Uterus (tissue), 3 donors: ENCODE measurements at regions not wholly inside any gene's neighbourhood (a gene's known extent, or its start where the extent isn't known, plus 50 kb on each side); places are given as distances from the start of the nearest gene placed in this dataset.

Source experiments
- DNase-seq, 2 donors: peaks; one replicate each; pipeline ENCODE4 v3.0.0-alpha.2; 2019 to 2020
- H3K27ac ChIP-seq, 2 donors: fragments of 200-600 bp; sonication (generic); 1 replicate in 1 of 2; 2 replicates in 1 of 2; pipeline ENCODE4 v1.5.1; 2016 to 2018
- H3K27me3 ChIP-seq, 2 donors: fragments of 200-600 bp; sonication (generic); one replicate each; pipeline ENCODE4 v1.5.1; 2018 to 2019; ENCODE audit warnings: control low read depth in 1 of 2
- H3K36me3 ChIP-seq, 2 donors: fragments of 200-600 bp; sonication (generic); one replicate each; pipeline ENCODE4 v1.5.1; 2019; ENCODE audit warnings: control low read depth in 1 of 2
- H3K4me1 ChIP-seq, 2 donors: fragments of 200-600 bp; sonication (generic); one replicate each; pipeline ENCODE4 v1.5.1; 2018 to 2019; ENCODE audit warnings: control low read depth in 1 of 2
- H3K4me3 ChIP-seq, 2 donors: fragments of 200-600 bp; sonication (generic); 1 replicate in 1 of 2; 2 replicates in 1 of 2; pipeline ENCODE4 v1.5.1; 2018 to 2019; ENCODE audit warnings: mild to moderate bottlenecking in 1 of 2
- H3K9me3 ChIP-seq, 2 donors: fragments of 200-600 bp; sonication (generic); one replicate each; pipeline ENCODE4 v1.5.1; 2019; ENCODE audit warnings: control low read depth in 1 of 2
- POLR2A ChIP-seq, 2 donors: fragments of 450-650 bp; IDR thresholded peaks; one replicate each; pipeline ENCODE4 v1.6.1; 2016; ENCODE audit warnings: antibody characterized with exemption in 2 of 2, mild to moderate bottlenecking in 1 of 2, moderate library complexity in 1 of 2
- intact Hi-C: fragments of 100-400 bp; cut with DNase I; formaldehyde crosslinking; loops from one replicate; pipeline ENCODE4 v1.15.1; 2023; ENCODE audit warnings: low total_unique reads
- TF ChIP-seq, protein P1 (sequence below), 4 experiments: fragments of 200-600 bp in 2 of 4; fragments of 450-650 bp in 2 of 4; sonication (generic) in 2 of 4; IDR thresholded peaks; one replicate each; pipeline ENCODE4 v1.5.1; 2016 to 2019; ENCODE audit warnings: antibody characterized with exemption in 4 of 4, mild to moderate bottlenecking in 2 of 4, moderate library complexity in 1 of 4
- donor health status: DM: yes; HTN: yes; CAD: no.

DNA sequence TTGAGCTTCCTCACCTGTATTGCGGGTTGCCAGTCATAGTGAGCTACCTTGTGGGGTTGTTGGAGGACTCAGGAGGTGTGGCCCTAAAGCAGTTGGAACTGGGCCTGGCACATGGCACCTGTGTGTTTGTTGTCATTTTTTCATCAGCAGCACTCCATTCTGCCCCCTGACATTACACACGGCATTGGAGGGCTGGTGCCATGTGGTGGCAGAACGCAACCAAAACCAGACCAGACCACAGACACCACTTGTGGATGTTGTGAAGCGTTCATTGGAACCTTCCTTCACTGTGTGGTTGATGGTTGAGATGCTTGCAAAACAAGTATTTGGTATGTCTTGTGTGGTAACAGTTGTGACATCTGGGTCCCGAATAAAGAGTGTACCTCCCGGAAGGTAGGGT lies 113.2 kb upstream of the ERCC6L2 start:
- H3K27ac ChIP-seq: no peak overlapping the region
- no peaks in the 10 kb centered on the region for H3K9me3 ChIP-seq
- H3K27me3 ChIP-seq: no peaks in the 10 kb centered on the region
- DNase-seq: no peak
- H3K4me1 ChIP-seq: no peaks in the 10 kb centered on the region
- TF ChIP-seq, protein P1, sequence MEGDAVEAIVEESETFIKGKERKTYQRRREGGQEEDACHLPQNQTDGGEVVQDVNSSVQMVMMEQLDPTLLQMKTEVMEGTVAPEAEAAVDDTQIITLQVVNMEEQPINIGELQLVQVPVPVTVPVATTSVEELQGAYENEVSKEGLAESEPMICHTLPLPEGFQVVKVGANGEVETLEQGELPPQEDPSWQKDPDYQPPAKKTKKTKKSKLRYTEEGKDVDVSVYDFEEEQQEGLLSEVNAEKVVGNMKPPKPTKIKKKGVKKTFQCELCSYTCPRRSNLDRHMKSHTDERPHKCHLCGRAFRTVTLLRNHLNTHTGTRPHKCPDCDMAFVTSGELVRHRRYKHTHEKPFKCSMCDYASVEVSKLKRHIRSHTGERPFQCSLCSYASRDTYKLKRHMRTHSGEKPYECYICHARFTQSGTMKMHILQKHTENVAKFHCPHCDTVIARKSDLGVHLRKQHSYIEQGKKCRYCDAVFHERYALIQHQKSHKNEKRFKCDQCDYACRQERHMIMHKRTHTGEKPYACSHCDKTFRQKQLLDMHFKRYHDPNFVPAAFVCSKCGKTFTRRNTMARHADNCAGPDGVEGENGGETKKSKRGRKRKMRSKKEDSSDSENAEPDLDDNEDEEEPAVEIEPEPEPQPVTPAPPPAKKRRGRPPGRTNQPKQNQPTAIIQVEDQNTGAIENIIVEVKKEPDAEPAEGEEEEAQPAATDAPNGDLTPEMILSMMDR (IDR thresholded peaks at IDR 0.05): no peak
- no peak for TF ChIP-seq POLR2A (IDR thresholded peaks at IDR 0.05)
- intact Hi-C loops: no loop called here
- H3K4me3 ChIP-seq: no peak overlapping the region
- H3K36me3 ChIP-seq: no peaks in the 10 kb centered on the region

DNA sequence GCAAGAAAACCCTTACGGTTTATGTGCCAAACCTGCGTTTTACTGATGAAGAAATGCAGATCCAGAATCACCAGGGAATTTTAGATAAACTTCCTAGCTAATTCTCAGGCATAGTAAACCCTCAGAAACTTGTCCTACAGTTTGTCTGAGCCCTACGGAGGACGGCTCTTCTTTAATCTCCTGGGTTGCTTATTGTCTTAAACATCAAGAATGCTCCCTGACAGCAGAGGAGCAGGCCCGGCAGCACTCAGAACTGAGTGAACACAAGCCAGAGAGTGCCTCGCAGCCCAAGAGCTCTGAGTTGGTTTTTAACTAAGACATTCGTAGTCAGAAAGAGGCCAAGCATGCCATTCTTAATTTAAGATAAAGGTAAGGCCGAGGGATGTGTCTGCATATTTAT lies 114.7 kb upstream of the ERCC6L2 start:
- H3K36me3 ChIP-seq: no peaks in the 10 kb centered on the region
- no peak for TF ChIP-seq POLR2A (IDR thresholded peaks at IDR 0.05)
- TF ChIP-seq, protein P1 (IDR thresholded peaks at IDR 0.05): no peak
- H3K9me3 ChIP-seq: no peaks in the 10 kb centered on the region
- H3K27me3 ChIP-seq: no peaks in the 10 kb centered on the region
- DNase-seq: no peak
- intact Hi-C loops: no loop called here
- no peak overlapping the region for H3K27ac ChIP-seq
- H3K4me1 ChIP-seq: no peaks in the 10 kb centered on the region
- no peak overlapping the region for H3K4me3 ChIP-seq

DNA sequence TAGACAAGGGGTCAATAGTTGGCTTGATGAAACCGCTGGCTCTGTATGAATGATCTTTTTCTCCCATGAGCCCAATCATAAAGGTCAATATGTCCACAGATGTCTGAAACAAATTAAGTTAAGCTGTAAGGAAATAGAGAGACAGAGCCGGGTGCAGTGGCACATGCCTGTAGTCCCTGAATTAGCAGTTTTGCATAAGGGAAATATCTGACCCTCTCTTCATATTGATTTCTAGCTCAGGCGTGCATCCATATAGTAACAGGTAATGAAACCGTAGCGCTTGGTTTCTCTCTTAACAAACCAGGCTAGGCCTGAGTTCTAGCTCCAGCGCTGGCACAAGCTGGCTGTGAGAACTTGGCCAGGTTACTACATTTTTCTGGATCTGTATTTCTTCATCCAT lies 118.1 kb upstream of the ERCC6L2 start:
- Histone ChIP-seq H3K27me3 (peaks cover 0 to 5% of the 10 kb centered on the region in 2 donors), H3K9me3 (no peaks in the 10 kb centered on the region), H3K4me3 (no peak overlapping the region), H3K36me3 (no peaks in the 10 kb centered on the region), H3K4me1 (no peaks in the 10 kb centered on the region), H3K27ac (peak overlapping the region in 1 of 2 donors; percentile 26)
- intact Hi-C loops: no loop called here
- no peak for DNase-seq
- TF ChIP-seq, protein P1 (IDR thresholded peaks at IDR 0.05): no peak
- no peak for TF ChIP-seq POLR2A (IDR thresholded peaks at IDR 0.05)

DNA sequence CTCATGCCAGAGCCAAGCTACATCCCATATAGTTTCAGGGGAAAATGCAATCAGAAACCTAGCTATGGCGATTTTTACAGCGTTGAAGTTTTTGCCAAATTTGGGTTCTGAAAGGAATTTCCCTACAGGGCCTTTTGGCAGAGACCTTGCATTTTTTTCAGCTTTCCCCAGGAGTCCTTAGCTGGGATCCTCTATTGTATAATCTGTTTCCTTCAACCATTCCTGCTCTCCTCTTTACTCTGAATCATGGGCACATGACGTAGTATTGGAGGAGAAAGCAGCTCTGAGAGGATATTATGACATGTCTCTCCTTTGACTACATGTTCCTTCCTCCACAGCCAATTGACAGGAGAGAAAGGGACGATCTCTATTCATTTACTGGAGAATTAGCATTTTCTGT lies 118.5 kb upstream of the ERCC6L2 start:
- Histone ChIP-seq H3K27me3 (peaks cover 0 to 7% of the 10 kb centered on the region in 2 donors), H3K36me3 (no peaks in the 10 kb centered on the region), H3K9me3 (no peaks in the 10 kb centered on the region), H3K4me1 (no peaks in the 10 kb centered on the region), H3K27ac (peak overlapping the region in 1 of 2 donors; percentile 26), H3K4me3 (no peak overlapping the region)
- TF ChIP-seq, protein P1 (IDR thresholded peaks at IDR 0.05): no peak
- no peak for TF ChIP-seq POLR2A (IDR thresholded peaks at IDR 0.05)
- no peak for DNase-seq
- intact Hi-C loops: no loop called here

DNA sequence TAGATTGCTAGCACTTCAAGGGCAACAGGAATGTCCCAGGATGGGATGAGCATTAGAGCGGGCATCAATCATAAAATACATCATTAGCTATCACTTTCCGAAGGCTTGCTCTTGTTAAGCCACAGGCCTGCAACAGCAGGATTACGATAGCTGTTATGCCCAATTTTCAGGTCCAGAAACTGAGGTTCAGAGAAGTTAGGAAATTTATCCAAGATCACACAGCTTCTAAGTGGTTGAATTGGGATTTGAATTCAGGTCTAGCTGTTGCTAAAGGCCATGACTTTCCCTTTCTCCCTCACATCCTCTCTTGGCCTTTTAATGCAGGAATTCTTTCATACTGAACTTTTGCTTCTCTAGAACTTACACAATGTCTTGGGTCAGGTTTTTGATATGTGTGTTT lies 119.4 kb upstream of the ERCC6L2 start:
- Histone ChIP-seq H3K27ac (peak overlapping the region in 1 of 2 donors; percentile 26), H3K27me3 (peaks cover 0 to 7% of the 10 kb centered on the region in 2 donors), H3K4me1 (no peaks in the 10 kb centered on the region), H3K9me3 (no peaks in the 10 kb centered on the region), H3K4me3 (no peak overlapping the region), H3K36me3 (no peaks in the 10 kb centered on the region)
- intact Hi-C loops: no loop called here
- TF ChIP-seq, protein P1 (IDR thresholded peaks at IDR 0.05): no peak
- TF ChIP-seq POLR2A (IDR thresholded peaks at IDR 0.05): no peak
- DNase-seq: no peak
